Amniotic epithelial cell (primary cell): ENCODE measurements at regions not wholly inside any gene's neighbourhood (a gene's known extent, or its start where the extent isn't known, plus 50 kb on each side); places are given as distances from the start of the nearest gene placed in this dataset.
"Not testable (repeated sequence)": the region's sequence is repeated elsewhere in the genome, so short reads cannot be mapped to it uniquely, and the experiment has no call there.

Source experiments
- DNase-seq: peaks from one replicate; pipeline ENCODE4 v3.0.0-alpha.2; 2010; ENCODE audit warnings: low read depth

DNA sequence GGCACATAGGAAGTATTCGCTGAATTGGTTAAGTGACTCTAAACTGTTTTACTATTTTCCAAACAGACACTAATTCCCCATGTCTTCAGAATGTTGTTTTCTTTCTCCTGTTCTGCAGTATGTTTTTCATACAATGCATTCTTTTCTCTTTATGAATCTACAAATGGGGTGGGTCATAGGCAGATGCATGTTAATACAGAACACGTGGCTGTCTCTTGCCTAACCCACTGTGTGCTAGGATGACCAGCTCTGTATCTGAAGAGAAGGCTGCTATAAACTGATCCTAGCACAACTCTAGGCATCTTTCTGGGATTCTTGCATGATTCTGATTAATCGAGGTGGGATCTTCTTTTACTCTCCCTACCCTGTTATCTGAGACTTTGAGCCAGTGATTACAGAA is 826.0 kb downstream of the PLCL1 start:
- no peak for DNase-seq

- no peak for DNase-seq
Measured at GRCh38 chr2:198628596-198628995, 824.2 kb downstream of the PLCL1 start.

GRCh38 chr2:198622986-198623730 is 818.8 kb downstream of the PLCL1 start:
- DNase-seq, result no peak

GRCh38 chr2:198615972-198616371 is 811.6 kb downstream of the PLCL1 start:
- no peak for DNase-seq

- no peak for DNase-seq
Measured at GRCh38 chr2:198611201-198611600, 806.8 kb downstream of the PLCL1 start.

DNA sequence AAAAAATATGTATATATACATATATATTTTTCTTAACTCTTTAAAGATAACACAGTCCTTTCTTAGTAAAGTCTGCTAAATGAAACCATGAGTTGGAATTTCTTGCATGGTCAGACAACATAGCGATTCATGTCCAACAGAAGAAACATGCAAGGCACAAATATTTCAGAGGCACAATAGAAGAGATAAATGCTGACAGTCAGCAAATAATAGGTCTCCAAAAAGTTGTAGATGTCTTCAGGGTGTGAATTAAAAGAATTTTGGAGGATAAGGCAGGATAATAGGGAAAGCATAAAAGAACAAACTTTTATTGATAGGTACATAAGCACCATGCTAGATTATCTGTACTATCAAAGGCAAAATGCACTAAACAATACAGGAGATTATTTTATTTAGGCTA is 800.2 kb downstream of the PLCL1 start:
- no peak for DNase-seq

DNA sequence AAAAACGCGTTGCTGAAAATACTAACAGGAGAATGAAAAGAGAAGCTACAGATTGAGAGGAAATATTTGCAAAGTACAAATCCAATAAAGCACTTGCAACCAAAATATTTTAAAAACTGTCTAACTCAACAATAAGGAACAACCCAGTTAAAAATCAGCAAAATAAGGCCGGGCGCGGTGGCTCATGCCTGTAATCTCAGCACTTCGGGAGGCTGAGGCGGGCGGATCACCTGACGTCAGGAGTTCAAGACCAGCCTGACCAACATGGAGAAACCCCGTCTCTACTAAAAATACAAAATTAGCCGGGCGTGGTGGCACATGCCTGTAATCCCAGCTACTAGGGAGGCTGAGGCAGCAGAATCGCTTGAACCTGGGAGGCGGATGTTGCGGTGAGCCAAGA is 798.6 kb downstream of the PLCL1 start:
- DNase-seq, result not testable (repeated sequence)

DNA sequence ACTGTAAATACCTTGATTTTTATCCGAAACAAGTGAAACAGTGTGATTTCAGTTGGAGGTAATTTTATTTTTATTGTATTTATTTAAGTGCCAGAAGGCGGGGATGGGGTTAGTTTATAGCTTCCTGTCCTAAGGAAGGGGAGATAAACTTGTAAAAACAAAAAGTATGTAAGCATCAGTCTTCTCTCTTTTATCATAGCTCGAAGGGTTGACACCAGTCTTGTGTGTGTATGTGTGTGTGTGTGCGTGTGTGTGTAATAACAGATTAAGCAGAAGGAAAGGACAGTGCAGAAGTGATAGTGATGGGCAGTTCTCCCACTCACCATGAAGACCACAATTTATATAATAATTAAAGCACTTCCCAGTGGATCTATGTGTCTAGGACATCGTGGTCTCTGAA is 793.3 kb downstream of the PLCL1 start:
- no peak for DNase-seq

GRCh38 chr2:198596985-198597384 is 792.6 kb downstream of the PLCL1 start:
- no peak for DNase-seq

DNA sequence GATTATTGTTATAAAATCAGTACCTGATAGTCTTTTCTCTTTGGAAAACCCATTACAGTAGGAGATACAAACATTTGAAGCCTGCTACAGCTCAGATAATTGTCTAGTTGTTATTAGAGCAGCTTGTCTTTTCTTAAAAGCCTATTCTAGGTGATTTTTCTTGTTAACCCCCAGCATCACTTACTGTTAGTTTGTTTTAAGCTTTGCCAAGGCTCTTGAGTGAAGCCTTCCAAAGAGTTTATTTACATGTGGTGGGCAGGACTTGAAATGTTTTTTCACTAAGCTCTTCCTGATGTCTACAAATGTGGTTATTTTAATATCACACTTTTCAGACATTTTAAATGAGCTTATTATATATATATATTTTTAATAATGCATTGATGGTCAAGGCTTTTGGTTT is 791.3 kb downstream of the PLCL1 start:
- DNase-seq, result no peak

DNA sequence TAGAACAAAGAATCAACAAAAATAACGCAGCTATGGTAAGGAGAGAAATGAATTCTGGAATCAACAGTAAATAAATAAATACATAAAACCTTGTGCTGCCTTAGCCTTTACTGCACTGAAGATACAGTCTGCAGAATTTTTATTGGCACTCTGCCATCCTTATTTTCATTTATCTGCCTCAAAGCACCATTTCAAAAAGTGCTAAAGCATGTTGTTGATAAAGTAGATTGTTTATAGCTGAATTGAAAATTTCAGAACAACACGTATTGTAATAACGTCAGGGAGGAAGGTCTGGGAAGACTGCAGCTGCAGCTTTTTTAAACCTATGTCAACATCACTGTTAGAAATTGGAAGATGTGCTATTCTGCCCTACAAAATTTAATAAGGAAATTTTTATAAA is 787.2 kb downstream of the PLCL1 start:
- no peak for DNase-seq

DNA sequence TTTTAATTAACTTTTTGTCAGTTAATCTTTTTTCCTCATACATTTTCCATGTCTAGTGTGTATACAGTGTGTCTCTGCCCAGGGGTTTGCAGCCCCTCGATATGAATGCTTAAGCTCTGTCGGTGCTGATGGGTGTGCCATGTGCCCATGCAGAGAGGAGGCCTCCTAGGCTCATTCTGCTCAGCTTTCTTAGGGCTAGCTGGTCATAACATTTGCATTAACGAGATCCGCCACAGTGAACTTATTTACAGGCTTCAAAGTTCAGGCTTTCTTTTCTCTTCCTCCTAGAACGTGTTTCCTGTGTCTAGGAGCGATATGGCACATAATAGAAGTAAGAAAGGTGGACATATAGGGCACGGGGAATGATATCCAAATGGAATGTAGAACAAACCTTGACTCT is 783.3 kb downstream of the PLCL1 start:
- no peak for DNase-seq

- DNase-seq, result no peak
Measured at GRCh38 chr2:198587240-198587639, 782.8 kb downstream of the PLCL1 start.

GRCh38 chr2:198571393-198571792 is 767.0 kb downstream of the PLCL1 start:
- no peak for DNase-seq

DNA sequence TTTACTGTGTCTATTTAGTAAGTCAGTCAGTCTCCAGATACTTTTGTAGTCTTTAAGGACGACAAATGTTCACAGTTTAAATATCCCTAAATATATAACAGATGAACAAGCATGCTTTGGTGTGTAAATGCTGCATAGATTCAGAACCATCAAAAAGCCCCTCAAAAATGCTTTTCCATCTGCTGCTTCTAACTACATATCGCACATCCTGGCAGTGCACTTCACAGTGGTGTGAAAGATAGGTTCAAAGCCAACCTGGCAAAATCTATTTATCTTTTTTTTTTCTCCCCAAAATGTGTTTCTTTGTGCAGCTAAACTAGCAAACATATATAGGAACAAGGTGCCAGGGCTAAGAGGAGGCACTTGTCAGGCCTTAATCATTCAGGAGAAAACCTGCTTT is 753.8 kb downstream of the PLCL1 start:
- DNase-seq, result no peak

DNA sequence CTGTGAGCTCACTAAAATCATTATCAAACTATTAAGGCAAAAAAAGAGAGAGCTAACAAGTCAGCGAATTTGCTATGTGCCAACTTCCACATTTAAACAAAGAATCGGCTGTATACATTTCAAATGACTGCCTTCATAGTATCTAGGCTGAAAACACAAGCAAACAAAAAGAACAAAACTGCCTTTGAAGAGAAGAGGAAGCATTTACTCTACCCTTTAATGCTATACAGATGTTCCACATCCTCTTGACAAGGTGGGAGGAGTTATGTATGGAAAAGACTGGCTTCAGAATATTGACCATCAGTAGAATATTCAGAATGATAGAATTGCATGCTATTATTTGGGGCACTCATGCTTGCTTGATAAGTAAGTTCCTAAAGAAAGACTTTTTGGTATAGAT is 741.7 kb downstream of the PLCL1 start:
- DNase-seq, result no peak

DNA sequence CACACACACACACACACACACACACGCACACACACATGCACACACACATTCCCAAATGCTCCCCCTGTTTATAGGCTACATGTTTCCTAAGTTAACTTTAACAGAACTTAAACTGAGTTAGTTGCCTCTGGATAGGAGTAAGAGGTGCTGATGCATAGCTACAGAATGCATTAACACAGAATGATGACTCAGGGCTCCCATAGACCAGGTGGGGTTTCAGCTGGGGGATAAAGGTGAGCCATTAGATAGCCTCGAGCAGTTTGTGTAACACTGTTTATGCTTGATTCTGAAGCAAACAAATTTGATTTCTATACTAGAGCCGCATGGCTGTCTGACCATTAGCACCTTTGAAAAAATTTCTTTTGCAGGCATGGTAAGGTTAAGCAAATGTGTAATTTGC is 741.0 kb downstream of the PLCL1 start:
- no peak for DNase-seq

GRCh38 chr2:198544461-198544860 is 740.1 kb downstream of the PLCL1 start:
- no peak for DNase-seq

DNA sequence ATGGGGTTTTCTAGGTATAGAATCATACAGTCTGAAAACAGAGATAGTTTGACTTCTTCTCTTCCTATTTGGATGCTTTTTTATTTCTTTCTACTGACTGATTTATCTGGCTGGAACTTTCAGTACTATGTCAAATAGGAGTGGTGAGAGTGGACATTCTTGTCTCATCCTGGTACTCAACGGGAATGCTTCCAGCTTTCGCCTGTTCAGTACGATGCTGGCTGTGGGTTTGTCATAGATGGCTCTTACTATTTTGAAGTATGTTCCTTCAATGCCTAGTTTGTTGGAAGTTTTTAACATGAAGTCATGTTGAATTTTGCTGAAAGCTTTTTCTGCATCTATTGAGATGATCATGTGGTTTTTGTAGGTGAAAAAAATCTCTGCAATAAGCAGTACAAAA is 730.4 kb downstream of the PLCL1 start:
- no peak for DNase-seq

DNA sequence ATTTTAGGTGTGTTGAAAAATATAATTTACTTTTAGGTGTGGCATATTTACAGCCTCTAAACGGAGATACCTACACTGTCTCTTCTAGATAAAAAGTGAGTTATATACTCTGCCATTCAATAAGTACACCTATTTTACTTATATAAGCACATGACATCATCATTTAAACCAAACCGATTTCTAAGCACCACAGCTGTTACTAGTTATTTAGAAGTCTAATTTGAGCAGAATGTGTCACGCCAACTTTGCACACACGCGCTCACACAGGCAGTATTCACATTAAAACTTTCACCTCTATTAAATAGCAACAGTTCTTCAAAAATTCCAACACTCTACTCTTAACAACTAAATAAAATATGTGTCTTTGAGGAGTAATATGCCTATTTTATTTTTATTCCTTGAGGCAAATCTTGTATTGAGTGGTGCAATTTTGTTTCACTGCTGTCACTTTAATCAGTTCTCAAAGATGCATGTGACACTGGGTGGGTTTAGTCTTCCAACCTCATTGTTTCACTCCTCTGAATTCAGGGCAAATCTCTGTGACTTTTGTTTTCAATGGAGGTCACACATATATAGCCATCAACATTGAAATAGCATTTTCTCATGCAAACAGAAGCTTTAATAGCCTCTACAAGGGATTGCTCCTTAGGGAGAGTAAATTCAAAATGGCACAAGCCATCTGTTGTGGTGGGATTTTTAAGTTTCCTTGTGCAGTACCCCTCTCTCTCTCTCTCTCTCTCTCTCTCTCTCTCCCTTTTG is 721.0 kb downstream of the PLCL1 start:
- DNase-seq, result no peak

DNA sequence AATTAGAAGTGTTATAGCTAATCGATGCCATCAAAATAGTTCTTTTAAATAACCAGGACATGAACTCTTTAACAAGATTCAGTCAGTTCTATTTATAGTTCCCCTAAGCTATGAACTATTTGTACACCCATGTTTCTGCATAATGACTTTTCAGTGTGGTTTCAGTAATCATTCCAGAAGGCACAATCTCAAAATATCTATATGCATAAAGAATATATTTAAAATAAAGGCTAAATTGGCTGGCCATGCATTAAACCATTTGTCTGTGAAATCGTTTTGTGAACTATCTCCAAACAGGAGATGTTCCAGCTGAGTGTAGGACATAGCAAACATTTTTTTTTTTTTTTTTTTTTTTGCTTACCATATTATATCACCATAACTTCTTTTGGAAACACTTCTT is 719.3 kb downstream of the PLCL1 start:
- DNase-seq, result no peak

- no peak for DNase-seq
Measured at GRCh38 chr2:198518935-198519334, 714.5 kb downstream of the PLCL1 start.

- DNase-seq, result no peak
Measured at GRCh38 chr2:198517976-198518375, 713.6 kb downstream of the PLCL1 start.

- not testable (repeated sequence) for DNase-seq
Measured at GRCh38 chr2:198508610-198509009, 704.2 kb downstream of the PLCL1 start.
